B cell (primary cell): ENCODE measurements at regions not wholly inside any gene's neighbourhood (a gene's known extent, or its start where the extent isn't known, plus 50 kb on each side); places are given as distances from the start of the nearest gene placed in this dataset.

ENCODE experiments used
- ATAC-seq: fragments of 200-7000 bp; cut with Tn5 transposase; one replicate; pipeline ENCODE4 v1.10.0; 2021; ENCODE audit warnings: low read depth, mild to moderate bottlenecking, moderate number of reproducible peaks, moderate library complexity
- CTCF ChIA-PET: fragments of 350-600 bp; sonication (Branson Sonifier 250); formaldehyde crosslinking; loops from one replicate; lab custom pipeline; 2021; ENCODE audit warnings: antibody characterized with exemption, inconsistent platforms; lab: Charles Lee
- POLR2A ChIA-PET: fragments of 350-600 bp; sonication (Branson Sonifier 250); formaldehyde crosslinking; loops from one replicate; lab custom pipeline; 2021; ENCODE audit warnings: antibody characterized with exemption; lab: Charles Lee
- DNase-seq: peaks from one replicate; pipeline ENCODE4 v3.0.0; 2013
- H2AFZ ChIP-seq: 2 replicates; pipeline ENCODE4 v1.6.1; 2012; ENCODE audit warnings: mild to moderate bottlenecking, low read depth, low read length; ENCODE audit not compliant: insufficient read depth, poor library complexity, severe bottlenecking
- H3K27ac ChIP-seq, 2 donors: 1 replicate in 1 of 2; 2 replicates in 1 of 2; pipeline ENCODE4 v1.5.1; 2012 to 2013; ENCODE audit warnings: low read length in 2 of 2, mild to moderate bottlenecking in 2 of 2, moderate library complexity in 1 of 2
- H3K27me3 ChIP-seq, 4 experiments: fragments of 200-600 bp in 1 of 4; sonication (generic) in 1 of 4; replicated peaks in 1 of 4; 1 replicate in 2 of 4; 2 replicates in 2 of 4; pipeline versions ENCODE4 v1.6.1 to v1.7.0; 2013 to 2016; ENCODE audit warnings: low read length in 3 of 4, mild to moderate bottlenecking in 2 of 4, mixed read lengths in 1 of 4, moderate library complexity in 1 of 4; ENCODE audit not compliant: insufficient read depth in 4 of 4, control insufficient read depth in 3 of 4; ENCODE audit errors: control extremely low read depth in 1 of 4
- H3K36me3 ChIP-seq, 2 experiments: replicated peaks in 1 of 2; 1 replicate in 1 of 2; 2 replicates in 1 of 2; pipeline versions ENCODE4 v1.6.1 to v1.7.1; 2013; ENCODE audit warnings: low read length in 1 of 2; ENCODE audit not compliant: insufficient read depth in 2 of 2, control insufficient read depth in 1 of 2; ENCODE audit errors: control extremely low read depth in 1 of 2, extremely low read depth in 1 of 2
- H3K4me1 ChIP-seq, 2 donors: fragments of 200-600 bp in 1 of 2; sonication (generic) in 1 of 2; 1 replicate in 1 of 2; 2 replicates in 1 of 2; pipeline versions ENCODE4 v1.5.1 to v1.6.1; 2013 to 2017; ENCODE audit warnings: low read length in 2 of 2; ENCODE audit not compliant: control insufficient read depth in 2 of 2, insufficient read depth in 2 of 2
- H3K4me2 ChIP-seq: replicated peaks from 2 replicates; pipeline ENCODE3; 2012; ENCODE audit warnings: mild to moderate bottlenecking, low read depth, low read length; ENCODE audit not compliant: poor library complexity, severe bottlenecking
- H3K4me3 ChIP-seq, 5 experiments: fragments of 200-600 bp in 1 of 5; sonication (generic) in 1 of 5; 1 replicate in 3 of 5; 2 replicates in 2 of 5; pipeline versions ENCODE4 v1.5.1 to v1.7.0; 2011 to 2016; ENCODE audit warnings: low read length in 4 of 5, mild to moderate bottlenecking in 4 of 5, low read depth in 2 of 5, control low read depth in 1 of 5, moderate library complexity in 1 of 5; ENCODE audit not compliant: insufficient read depth in 1 of 5; ENCODE audit errors: control extremely low read depth in 1 of 5, extremely low read depth in 1 of 5
- H3K79me2 ChIP-seq: fragments of 200-600 bp; sonication (generic); one replicate; pipeline ENCODE4 v1.6.0; 2016; ENCODE audit warnings: low read length; ENCODE audit not compliant: control insufficient read depth, insufficient read depth
- H3K9ac ChIP-seq: fragments of 200-600 bp; sonication (generic); 2 replicates; pipeline ENCODE4 v1.6.1; 2017; ENCODE audit warnings: mild to moderate bottlenecking, low read length, moderate library complexity
- H3K9me3 ChIP-seq, 3 donors: one replicate each; pipeline versions ENCODE4 v1.6.1 to v1.7.1; 2013; ENCODE audit warnings: low read length in 2 of 3; ENCODE audit not compliant: control insufficient read depth in 2 of 3, insufficient read depth in 1 of 3; ENCODE audit errors: control extremely low read depth in 1 of 3
- H4K20me1 ChIP-seq: 2 replicates; pipeline ENCODE4 v1.6.0; 2012; ENCODE audit warnings: mild to moderate bottlenecking, low read length; ENCODE audit not compliant: insufficient read depth, control insufficient read depth, poor library complexity, severe bottlenecking
- H3K27ac Mint-ChIP-seq: one replicate; pipeline ENCODE4 v1.8.0; 2021; ENCODE audit warnings: mixed read lengths
- H3K27me3 Mint-ChIP-seq: one replicate; pipeline ENCODE4 v1.8.0; 2021; ENCODE audit warnings: mixed read lengths
- H3K4me1 Mint-ChIP-seq: one replicate; pipeline ENCODE4 v1.8.0; 2021; ENCODE audit warnings: mixed read lengths
- H3K4me3 Mint-ChIP-seq: one replicate; pipeline ENCODE4 v1.8.0; 2021; ENCODE audit warnings: mixed read lengths
- H3K9me3 Mint-ChIP-seq: one replicate; pipeline ENCODE4 v1.8.0; 2022; ENCODE audit warnings: mixed read lengths; ENCODE audit not compliant: insufficient read depth
- CTCF ChIP-seq: fragments of 200-600 bp; IDR thresholded peaks from one replicate; pipeline ENCODE4 v1.8.0; 2022; ENCODE audit warnings: antibody characterized with exemption, mild to moderate bottlenecking
- EZH2 ChIP-seq: IDR thresholded peaks from 2 replicates; pipeline ENCODE4 v1.6.1; 2012; ENCODE audit warnings: borderline replicate concordance, low read depth, mild to moderate bottlenecking, moderate library complexity, low read length; ENCODE audit not compliant: insufficient read depth, poor library complexity, severe bottlenecking
- WGBS: methylation state at CpG from one replicate; pipeline ENCODE4 v1.1.5; 2013; ENCODE audit warnings: missing lambda C conversion rate; ENCODE audit not compliant: insufficient coverage; 5-methylcytosine and 5-hydroxymethylcytosine counted together
- intact Hi-C: fragments of 100-400 bp; cut with micrococcal nuclease; formaldehyde crosslinking; loops from one replicate; pipeline ENCODE4 v1.10.0; 2022

DNA sequence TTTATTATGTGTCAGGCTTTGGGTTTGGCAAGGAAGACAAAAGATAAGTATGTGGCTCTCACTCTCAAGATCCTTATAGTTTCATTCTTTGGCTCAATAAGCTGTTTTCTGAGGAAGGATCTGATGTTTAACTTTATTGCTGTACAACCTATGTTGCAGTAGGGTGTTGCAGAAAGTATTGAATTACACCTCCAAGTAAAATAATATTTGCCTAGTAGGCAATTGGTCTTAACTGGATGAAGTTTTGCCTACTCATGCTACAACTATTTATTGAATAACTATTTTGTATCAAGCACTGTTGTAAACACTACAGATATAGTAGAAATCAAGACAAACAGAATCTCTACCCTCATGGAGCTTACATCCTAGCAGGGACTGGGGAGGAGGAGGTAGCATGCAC, 169.7 kb downstream of the TAF11L14 start:
- no peaks in the 10 kb centered on the region for H3K36me3 ChIP-seq
- no peaks in the 10 kb centered on the region for H3K9me3 ChIP-seq
- no peaks in the 10 kb centered on the region for H3K27me3 ChIP-seq
- H3K4me3 Mint-ChIP-seq, result no peak overlapping the region
- H3K27ac ChIP-seq, result no peak overlapping the region
- no peaks in the 10 kb centered on the region for H3K79me2 ChIP-seq
- CTCF ChIA-PET, result no interaction called here
- no peak overlapping the region for H3K27ac Mint-ChIP-seq
- H3K27me3 Mint-ChIP-seq, result no peaks in the 10 kb centered on the region
- intact Hi-C loops, result no loop called here
- H2AFZ ChIP-seq, result no peak overlapping the region
- no peak for ATAC-seq
- H4K20me1 ChIP-seq, result no peaks in the 10 kb centered on the region
- DNase-seq, result no peak
- no peak overlapping the region for H3K9ac ChIP-seq
- POLR2A ChIA-PET, result no interaction called here
- H3K4me3 ChIP-seq, result no peak overlapping the region
- TF ChIP-seq EZH2 (no peak), CTCF (no peak)
- no peaks in the 10 kb centered on the region for H3K9me3 Mint-ChIP-seq
- no peak overlapping the region for H3K4me2 ChIP-seq
- peaks cover 5% of the 10 kb centered on the region for H3K4me1 Mint-ChIP-seq
- no peaks in the 10 kb centered on the region for H3K4me1 ChIP-seq

- H3K9me3 ChIP-seq, result no peaks in the 10 kb centered on the region
- WGBS, result no CpG with 5 or more reads among the region's 2 CpGs
- no peak overlapping the region for H3K27ac ChIP-seq
- POLR2A ChIA-PET, result no interaction called here
- TF ChIP-seq EZH2 (no peak), CTCF (no peak)
- no peak overlapping the region for H3K4me3 ChIP-seq
- no peaks in the 10 kb centered on the region for H3K27me3 Mint-ChIP-seq
- H3K9ac ChIP-seq, result no peak overlapping the region
- ATAC-seq (no peak), DNase-seq (no peak)
- no peak overlapping the region for H2AFZ ChIP-seq
- no peak overlapping the region for H3K4me3 Mint-ChIP-seq
- H3K9me3 Mint-ChIP-seq, result no peaks in the 10 kb centered on the region
- H3K27me3 ChIP-seq, result no peaks in the 10 kb centered on the region
- H4K20me1 ChIP-seq, result no peaks in the 10 kb centered on the region
- peaks cover 5% of the 10 kb centered on the region for H3K4me1 Mint-ChIP-seq
- intact Hi-C loops, result no loop called here
- H3K79me2 ChIP-seq, result no peaks in the 10 kb centered on the region
- CTCF ChIA-PET, result no interaction called here
- H3K27ac Mint-ChIP-seq, result no peak overlapping the region
- H3K4me2 ChIP-seq, result no peak overlapping the region
- H3K36me3 ChIP-seq, result no peaks in the 10 kb centered on the region
- no peaks in the 10 kb centered on the region for H3K4me1 ChIP-seq
Observed at GRCh38 chr5:17805227-17805825, 171.1 kb downstream of the TAF11L14 start.
